Osteoblast (primary cell): ENCODE measurements at regions not wholly inside any gene's neighbourhood (a gene's known extent, or its start where the extent isn't known, plus 50 kb on each side); places are given as distances from the start of the nearest gene placed in this dataset.

Source experiments
- DNase-seq: peaks from one replicate; pipeline ENCODE4 v3.0.0; 2011; ENCODE audit warnings: low spot score, mixed read lengths; ENCODE audit not compliant: insufficient read length; ENCODE audit errors: missing footprints
- H2AFZ ChIP-seq: 2 replicates; pipeline ENCODE4 v1.6.0; 2011; ENCODE audit warnings: mild to moderate bottlenecking, low read length
- H3K27ac ChIP-seq: 2 replicates; pipeline ENCODE4 v1.5.1; 2011; ENCODE audit warnings: mild to moderate bottlenecking, low read depth, low read length, moderate library complexity
- H3K27me3 ChIP-seq: 2 replicates; pipeline ENCODE4 v1.6.0; 2012; ENCODE audit warnings: mild to moderate bottlenecking, control low read depth, inconsistent platforms, low read length, moderate library complexity; ENCODE audit not compliant: insufficient read depth
- H3K36me3 ChIP-seq: 2 replicates; pipeline ENCODE4 v1.5.1; 2011; ENCODE audit warnings: mild to moderate bottlenecking, low read length, control low read depth, moderate library complexity; ENCODE audit not compliant: insufficient read depth
- H3K4me1 ChIP-seq: 2 replicates; pipeline ENCODE4 v1.5.1; 2011; ENCODE audit warnings: mild to moderate bottlenecking, low read length, control low read depth, moderate library complexity; ENCODE audit not compliant: insufficient read depth
- H3K4me2 ChIP-seq: 2 replicates; pipeline ENCODE4 v1.6.0; 2011; ENCODE audit warnings: mild to moderate bottlenecking, low read length; ENCODE audit not compliant: insufficient read depth
- H3K4me3 ChIP-seq: fragments of 200-600 bp; sonication (generic); 3 replicates; pipeline ENCODE4 v1.5.1; 2012; ENCODE audit warnings: mild to moderate bottlenecking, low read length, inconsistent platforms; ENCODE audit not compliant: insufficient read depth
- H3K79me2 ChIP-seq: 2 replicates; pipeline ENCODE4 v1.6.0; 2012; ENCODE audit warnings: mild to moderate bottlenecking, low read length, control low read depth, inconsistent platforms; ENCODE audit not compliant: insufficient read depth
- H3K9me3 ChIP-seq: 2 replicates; pipeline ENCODE4 v1.5.1; 2011; ENCODE audit warnings: low read depth, low read length, control low read depth
- H4K20me1 ChIP-seq: 2 replicates; pipeline ENCODE4 v1.6.0; 2012; ENCODE audit warnings: mild to moderate bottlenecking, low read length, control low read depth; ENCODE audit not compliant: insufficient read depth
- TF ChIP-seq, protein P1 (sequence below): IDR thresholded peaks from 2 replicates; pipeline ENCODE4 v1.5.1; 2011; ENCODE audit warnings: mild to moderate bottlenecking, low read depth, low read length, moderate library complexity; ENCODE audit errors: extremely low read depth

DNA sequence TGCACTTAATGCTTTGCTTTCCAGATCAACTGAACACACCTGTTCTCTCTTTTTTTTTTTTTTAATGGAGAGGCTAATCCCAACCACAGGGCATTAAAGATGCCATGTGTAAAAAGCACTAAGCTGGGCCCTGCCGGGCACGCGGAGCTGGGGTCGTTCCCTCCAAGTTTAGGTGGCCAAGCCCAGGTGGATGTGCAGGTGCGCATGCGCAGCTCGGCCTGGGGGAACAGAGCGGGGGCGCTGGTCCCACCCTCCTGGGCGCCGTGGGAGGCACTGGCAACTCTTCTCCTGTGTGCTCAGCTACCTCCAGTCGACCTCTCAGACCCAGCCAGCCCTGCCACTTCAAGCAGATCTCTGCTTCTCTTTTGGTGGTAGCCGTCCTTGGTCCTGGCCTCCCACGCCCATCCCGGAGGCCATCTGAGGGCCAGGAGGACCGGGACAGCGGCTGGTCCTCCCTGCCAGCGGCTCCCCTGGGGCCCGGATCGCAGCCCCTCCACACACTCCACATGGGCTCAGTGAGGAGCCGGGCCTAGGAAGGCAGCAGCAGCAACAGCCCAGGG, 679.3 kb downstream of the BCL11B start:
- H4K20me1 ChIP-seq: no peaks in the 10 kb centered on the region
- H3K4me2 ChIP-seq: no peak overlapping the region

DNA sequence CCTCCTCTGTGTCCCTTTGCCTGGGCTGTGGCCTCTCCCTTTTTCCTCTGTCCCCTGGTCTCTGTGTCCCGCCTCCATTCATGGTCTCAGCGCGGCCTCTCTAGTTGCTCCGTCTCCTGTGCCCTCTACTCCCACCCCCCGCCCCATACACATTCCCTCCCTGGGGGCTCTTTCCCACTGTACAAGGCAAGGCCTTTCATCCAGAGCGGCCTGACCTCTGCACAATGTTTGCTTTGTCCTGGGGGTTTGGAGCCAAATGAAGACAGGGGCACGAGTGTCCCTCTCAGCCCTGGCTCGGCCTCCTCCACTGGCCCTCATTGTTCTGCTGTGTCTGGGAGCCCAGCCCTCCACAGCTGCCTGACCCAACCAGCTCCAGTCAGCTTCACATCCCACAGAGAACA, 678.6 kb downstream of the BCL11B start:
- H3K27ac ChIP-seq: no peak overlapping the region
- H3K4me2 ChIP-seq: no peak overlapping the region
- H4K20me1 ChIP-seq: no peaks in the 10 kb centered on the region
- no peaks in the 10 kb centered on the region for H3K4me1 ChIP-seq
- H3K36me3 ChIP-seq: no peaks in the 10 kb centered on the region
- TF ChIP-seq, protein P1, sequence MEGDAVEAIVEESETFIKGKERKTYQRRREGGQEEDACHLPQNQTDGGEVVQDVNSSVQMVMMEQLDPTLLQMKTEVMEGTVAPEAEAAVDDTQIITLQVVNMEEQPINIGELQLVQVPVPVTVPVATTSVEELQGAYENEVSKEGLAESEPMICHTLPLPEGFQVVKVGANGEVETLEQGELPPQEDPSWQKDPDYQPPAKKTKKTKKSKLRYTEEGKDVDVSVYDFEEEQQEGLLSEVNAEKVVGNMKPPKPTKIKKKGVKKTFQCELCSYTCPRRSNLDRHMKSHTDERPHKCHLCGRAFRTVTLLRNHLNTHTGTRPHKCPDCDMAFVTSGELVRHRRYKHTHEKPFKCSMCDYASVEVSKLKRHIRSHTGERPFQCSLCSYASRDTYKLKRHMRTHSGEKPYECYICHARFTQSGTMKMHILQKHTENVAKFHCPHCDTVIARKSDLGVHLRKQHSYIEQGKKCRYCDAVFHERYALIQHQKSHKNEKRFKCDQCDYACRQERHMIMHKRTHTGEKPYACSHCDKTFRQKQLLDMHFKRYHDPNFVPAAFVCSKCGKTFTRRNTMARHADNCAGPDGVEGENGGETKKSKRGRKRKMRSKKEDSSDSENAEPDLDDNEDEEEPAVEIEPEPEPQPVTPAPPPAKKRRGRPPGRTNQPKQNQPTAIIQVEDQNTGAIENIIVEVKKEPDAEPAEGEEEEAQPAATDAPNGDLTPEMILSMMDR: no peak
- H3K4me3 ChIP-seq: no peak overlapping the region
- H3K9me3 ChIP-seq: peaks cover 4% of the 10 kb centered on the region
- DNase-seq: no peak
- no peak overlapping the region for H2AFZ ChIP-seq
- no peaks in the 10 kb centered on the region for H3K79me2 ChIP-seq
- no peaks in the 10 kb centered on the region for H3K27me3 ChIP-seq

More for the DNA sequence above, 679.3 kb downstream of the BCL11B start:
- Histone ChIP-seq H3K27ac (no peak overlapping the region), H3K79me2 (no peaks in the 10 kb centered on the region), H3K27me3 (no peaks in the 10 kb centered on the region), H3K36me3 (no peaks in the 10 kb centered on the region), H3K4me3 (no peak overlapping the region), H3K4me1 (no peaks in the 10 kb centered on the region), H2AFZ (no peak overlapping the region), H3K9me3 (peaks cover 4% of the 10 kb centered on the region)
- DNase-seq: no peak
- TF ChIP-seq, protein P1: no peak

DNA sequence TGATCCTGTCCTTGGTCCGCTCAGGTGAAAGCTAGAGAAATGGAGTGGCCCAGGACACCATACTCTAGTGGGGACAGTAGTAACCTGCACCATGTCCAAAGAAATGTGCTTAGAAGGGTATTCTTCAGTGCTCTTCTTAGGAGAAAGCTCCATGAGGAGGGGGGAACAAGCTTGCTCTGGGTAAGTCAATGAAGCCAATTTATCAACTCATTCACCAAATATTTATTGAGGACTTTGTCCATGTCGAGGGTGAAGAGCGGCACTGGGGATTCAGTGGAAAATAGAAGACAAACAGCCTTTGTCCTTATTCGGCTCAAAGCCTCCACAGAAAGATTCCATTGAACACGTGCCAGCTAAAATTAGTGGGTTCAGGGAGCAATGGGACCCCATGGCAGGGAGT, 677.8 kb downstream of the BCL11B start:
- H3K4me1 ChIP-seq: no peaks in the 10 kb centered on the region
- H4K20me1 ChIP-seq: no peaks in the 10 kb centered on the region
- peaks cover 4% of the 10 kb centered on the region for H3K9me3 ChIP-seq
- no peak overlapping the region for H3K4me3 ChIP-seq
- no peak overlapping the region for H3K27ac ChIP-seq
- no peaks in the 10 kb centered on the region for H3K36me3 ChIP-seq
- no peak overlapping the region for H2AFZ ChIP-seq
- DNase-seq: no peak
- TF ChIP-seq, protein P1: no peak
- H3K79me2 ChIP-seq: no peaks in the 10 kb centered on the region
- H3K27me3 ChIP-seq: no peaks in the 10 kb centered on the region
- no peak overlapping the region for H3K4me2 ChIP-seq

DNA sequence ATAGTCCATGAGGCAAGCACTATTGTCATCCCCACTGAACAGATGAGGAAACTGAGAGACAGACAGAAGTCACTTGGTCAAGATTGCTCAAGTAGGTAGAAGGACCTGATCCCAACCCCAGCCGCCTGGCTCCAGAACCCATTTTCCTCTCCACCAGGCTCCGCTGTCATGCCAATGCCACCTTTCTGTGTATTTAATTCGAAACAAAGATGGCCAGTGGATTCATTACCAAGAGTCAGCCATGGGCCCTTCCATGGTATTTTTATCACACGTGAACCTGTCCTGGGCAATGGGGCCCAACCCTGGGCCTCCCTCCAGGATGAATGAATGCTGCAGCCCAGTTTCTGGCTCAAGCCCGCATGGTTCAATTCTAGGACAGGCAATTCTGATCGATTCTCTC, 673.4 kb downstream of the BCL11B start:
- H3K79me2 ChIP-seq: no peaks in the 10 kb centered on the region
- no peaks in the 10 kb centered on the region for H4K20me1 ChIP-seq
- no peak overlapping the region for H2AFZ ChIP-seq
- no peaks in the 10 kb centered on the region for H3K27me3 ChIP-seq
- no peak for DNase-seq
- H3K9me3 ChIP-seq: peaks cover 4% of the 10 kb centered on the region
- H3K4me3 ChIP-seq: no peak overlapping the region
- no peak overlapping the region for H3K27ac ChIP-seq
- TF ChIP-seq, protein P1: no peak
- H3K36me3 ChIP-seq: no peaks in the 10 kb centered on the region
- no peaks in the 10 kb centered on the region for H3K4me1 ChIP-seq
- no peak overlapping the region for H3K4me2 ChIP-seq
